ENCODE measurements at regions not wholly inside any gene's neighbourhood (a gene's known extent, or its start where the extent isn't known, plus 50 kb on each side); places are given as distances from the start of the nearest gene placed in this dataset.

GRCh38 chr2:145829931-145830330 lies 1310.0 kb upstream of the ZEB2 start:
- BruUV-seq (replicated peaks), result no TSS peak
- ATAC-seq (no peak), DNase-seq (no peak)
- Histone ChIP-seq H3K9ac (ENCODE audit: low read length) (no peak overlapping the region), H4K20me1 (ENCODE audit: low read length) (no peaks in the 10 kb centered on the region), H3K27ac (ENCODE audit: low read length) (no peak overlapping the region), H3K36me3 (ENCODE audit: low read depth, low read length) (no peaks in the 10 kb centered on the region), H3K4me2 (ENCODE audit: low read length) (no peak overlapping the region), H3F3A (ENCODE audit: low read length, unreplicated experiment) (no peaks in the 10 kb centered on the region), H3K27me3 (ENCODE audit: low read length) (no peaks in the 10 kb centered on the region), H3K79me2 (ENCODE audit: low read length) (no peaks in the 10 kb centered on the region), H2AFZ (ENCODE audit: low read length) (no peak overlapping the region), H3K4me1 (ENCODE audit: insufficient read depth, low read length) (no peaks in the 10 kb centered on the region), H3K9me2 (replicated peaks; ENCODE audit: low read length) (no peaks in the 10 kb centered on the region), H3K4me3 (ENCODE audit: low read length) (no peak overlapping the region), H3K9me3 (ENCODE audit: low read length) (no peaks in the 10 kb centered on the region)
- intact Hi-C loops (cut with micrococcal nuclease), result no loop called here
- TF ChIP-seq EZH2phosphoT487 (IDR thresholded peaks at IDR 0.05; ENCODE audit: borderline replicate concordance, low read length) (no peak), EZH2 (IDR thresholded peaks at IDR 0.05; ENCODE audit: low read length, unreplicated experiment) (no peak)
- CTCF ChIA-PET, result no interaction called here
- POLR2A ChIA-PET (ENCODE audit: unreplicated experiment), result no interaction called here

GRCh38 chr2:145827235-145827634 lies 1307.3 kb upstream of the ZEB2 start:
- Histone ChIP-seq H3K4me1 (ENCODE audit: insufficient read depth, low read length) (no peaks in the 10 kb centered on the region), H3K27me3 (ENCODE audit: low read length) (no peaks in the 10 kb centered on the region), H3K9me2 (replicated peaks; ENCODE audit: low read length) (no peaks in the 10 kb centered on the region), H3F3A (ENCODE audit: low read length, unreplicated experiment) (no peaks in the 10 kb centered on the region), H3K36me3 (ENCODE audit: low read depth, low read length) (no peaks in the 10 kb centered on the region), H3K4me3 (ENCODE audit: low read length) (no peak overlapping the region), H3K9ac (ENCODE audit: low read length) (no peak overlapping the region), H3K27ac (ENCODE audit: low read length) (no peak overlapping the region), H4K20me1 (ENCODE audit: low read length) (no peaks in the 10 kb centered on the region), H3K4me2 (ENCODE audit: low read length) (no peak overlapping the region), H3K79me2 (ENCODE audit: low read length) (no peaks in the 10 kb centered on the region), H3K9me3 (ENCODE audit: low read length) (no peaks in the 10 kb centered on the region), H2AFZ (ENCODE audit: low read length) (no peak overlapping the region)
- no peak for ATAC-seq
- intact Hi-C loops (cut with micrococcal nuclease), result no loop called here
- CTCF ChIA-PET, result no interaction called here
- no peak for DNase-seq
- BruUV-seq (replicated peaks), result no TSS peak
- TF ChIP-seq EZH2phosphoT487 (IDR thresholded peaks at IDR 0.05; ENCODE audit: borderline replicate concordance, low read length), result no peak
- TF ChIP-seq EZH2 (IDR thresholded peaks at IDR 0.05; ENCODE audit: low read length, unreplicated experiment), result no peak
- TF ChIP-seq, protein P1, sequence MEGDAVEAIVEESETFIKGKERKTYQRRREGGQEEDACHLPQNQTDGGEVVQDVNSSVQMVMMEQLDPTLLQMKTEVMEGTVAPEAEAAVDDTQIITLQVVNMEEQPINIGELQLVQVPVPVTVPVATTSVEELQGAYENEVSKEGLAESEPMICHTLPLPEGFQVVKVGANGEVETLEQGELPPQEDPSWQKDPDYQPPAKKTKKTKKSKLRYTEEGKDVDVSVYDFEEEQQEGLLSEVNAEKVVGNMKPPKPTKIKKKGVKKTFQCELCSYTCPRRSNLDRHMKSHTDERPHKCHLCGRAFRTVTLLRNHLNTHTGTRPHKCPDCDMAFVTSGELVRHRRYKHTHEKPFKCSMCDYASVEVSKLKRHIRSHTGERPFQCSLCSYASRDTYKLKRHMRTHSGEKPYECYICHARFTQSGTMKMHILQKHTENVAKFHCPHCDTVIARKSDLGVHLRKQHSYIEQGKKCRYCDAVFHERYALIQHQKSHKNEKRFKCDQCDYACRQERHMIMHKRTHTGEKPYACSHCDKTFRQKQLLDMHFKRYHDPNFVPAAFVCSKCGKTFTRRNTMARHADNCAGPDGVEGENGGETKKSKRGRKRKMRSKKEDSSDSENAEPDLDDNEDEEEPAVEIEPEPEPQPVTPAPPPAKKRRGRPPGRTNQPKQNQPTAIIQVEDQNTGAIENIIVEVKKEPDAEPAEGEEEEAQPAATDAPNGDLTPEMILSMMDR (conservative IDR thresholded peaks at IDR 0.05; ENCODE audit: low read depth, low read length), result no peak
- POLR2A ChIA-PET (ENCODE audit: unreplicated experiment), result no interaction called here

GRCh38 chr2:145824384-145824783 lies 1304.5 kb upstream of the ZEB2 start:
- no peak for DNase-seq
- Histone ChIP-seq H3K36me3 (ENCODE audit: low read depth, low read length) (no peaks in the 10 kb centered on the region), H3K27ac (ENCODE audit: low read length) (no peak overlapping the region), H3F3A (ENCODE audit: low read length, unreplicated experiment) (no peaks in the 10 kb centered on the region), H3K4me2 (ENCODE audit: low read length) (no peak overlapping the region), H3K79me2 (ENCODE audit: low read length) (no peaks in the 10 kb centered on the region), H2AFZ (ENCODE audit: low read length) (no peak overlapping the region), H3K4me3 (ENCODE audit: low read length) (no peak overlapping the region), H3K4me1 (ENCODE audit: insufficient read depth, low read length) (no peaks in the 10 kb centered on the region), H3K9ac (ENCODE audit: low read length) (no peak overlapping the region), H3K27me3 (ENCODE audit: low read length) (no peaks in the 10 kb centered on the region), H3K9me3 (ENCODE audit: low read length) (no peaks in the 10 kb centered on the region), H4K20me1 (ENCODE audit: low read length) (no peaks in the 10 kb centered on the region), H3K9me2 (replicated peaks; ENCODE audit: low read length) (no peaks in the 10 kb centered on the region)
- ATAC-seq, result no peak
- BruUV-seq (replicated peaks), result no TSS peak
- CTCF ChIA-PET, result no interaction called here
- POLR2A ChIA-PET (ENCODE audit: unreplicated experiment), result no interaction called here
- intact Hi-C loops (cut with micrococcal nuclease), result no loop called here
- TF ChIP-seq EZH2 (IDR thresholded peaks at IDR 0.05; ENCODE audit: low read length, unreplicated experiment) (no peak), EZH2phosphoT487 (IDR thresholded peaks at IDR 0.05; ENCODE audit: borderline replicate concordance, low read length) (no peak)
- TF ChIP-seq, protein P1 (conservative IDR thresholded peaks at IDR 0.05; ENCODE audit: low read depth, low read length), result no peak

All from PC-3 (cell line).